HG02885 (cell line): ENCODE measurements at regions not wholly inside any gene's neighbourhood (a gene's known extent, or its start where the extent isn't known, plus 50 kb on each side); places are given as distances from the start of the nearest gene placed in this dataset.

Experiments used
- ATAC-seq: cut with Tn5 transposase; IDR thresholded peaks from one replicate; pipeline ENCODE4 v1.9.1; 2021; ENCODE audit warnings: mild to moderate bottlenecking; ENCODE audit not compliant: unreplicated experiment, poor library complexity

DNA sequence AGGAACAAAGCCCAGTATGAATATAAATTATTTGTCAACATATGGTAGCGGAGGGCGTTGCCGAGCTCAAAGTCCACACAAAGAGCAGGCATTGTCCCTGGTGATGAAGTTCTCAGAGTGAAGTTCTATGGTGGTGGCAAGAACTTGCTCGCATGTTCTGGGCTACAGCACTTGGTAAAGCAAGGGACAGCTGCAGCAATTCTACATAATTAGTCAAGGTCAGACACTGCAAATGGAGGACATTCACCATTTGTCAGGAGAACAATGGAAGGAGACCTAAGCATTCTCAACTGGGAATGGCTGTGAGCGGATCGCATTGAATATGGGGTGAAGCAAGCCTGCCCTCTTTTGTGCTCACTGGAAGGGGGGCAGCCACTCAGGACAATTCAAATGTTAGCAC lies 503.8 kb upstream of the ADAMTS16 start:
- ATAC-seq, result no peak

DNA sequence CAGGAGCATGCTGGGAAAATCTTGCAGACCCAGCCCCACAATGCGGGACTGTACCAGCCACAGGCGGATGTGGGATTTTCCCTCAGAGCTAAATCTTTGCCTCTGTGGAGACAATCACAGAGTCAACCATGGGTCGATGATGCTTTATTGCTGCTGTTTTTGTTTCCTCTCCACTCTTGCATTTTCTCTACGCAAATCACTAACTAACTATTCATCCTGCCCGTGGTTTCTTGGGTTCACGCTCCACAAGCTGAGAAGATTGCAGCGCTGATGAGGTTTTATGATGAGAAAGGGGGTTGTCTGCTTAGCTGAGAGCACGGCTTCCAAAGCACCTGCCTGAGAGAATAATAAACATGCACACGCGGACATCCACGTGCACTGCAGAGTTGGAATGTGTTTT lies 500.2 kb upstream of the ADAMTS16 start:
- ATAC-seq, result no peak

DNA sequence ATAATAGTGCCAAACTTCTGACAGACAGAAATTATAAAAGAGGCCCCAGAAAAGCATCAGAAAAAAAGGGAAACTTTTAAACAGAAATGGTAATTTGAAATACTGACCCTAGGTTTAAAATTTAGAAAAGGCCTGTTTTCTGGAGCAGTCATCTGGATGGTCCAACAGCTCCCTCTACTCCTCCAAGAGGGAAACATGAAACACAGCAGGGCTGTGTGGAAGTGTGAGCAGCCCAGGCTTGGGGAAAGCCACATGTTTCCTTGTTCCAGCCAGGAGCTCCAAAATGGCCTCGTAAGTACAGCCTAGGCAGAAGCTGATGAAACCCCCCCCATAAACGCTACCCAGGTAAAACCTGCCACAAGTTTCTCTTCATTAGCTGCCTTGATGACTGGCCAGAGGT lies 499.3 kb upstream of the ADAMTS16 start:
- no peak for ATAC-seq

DNA sequence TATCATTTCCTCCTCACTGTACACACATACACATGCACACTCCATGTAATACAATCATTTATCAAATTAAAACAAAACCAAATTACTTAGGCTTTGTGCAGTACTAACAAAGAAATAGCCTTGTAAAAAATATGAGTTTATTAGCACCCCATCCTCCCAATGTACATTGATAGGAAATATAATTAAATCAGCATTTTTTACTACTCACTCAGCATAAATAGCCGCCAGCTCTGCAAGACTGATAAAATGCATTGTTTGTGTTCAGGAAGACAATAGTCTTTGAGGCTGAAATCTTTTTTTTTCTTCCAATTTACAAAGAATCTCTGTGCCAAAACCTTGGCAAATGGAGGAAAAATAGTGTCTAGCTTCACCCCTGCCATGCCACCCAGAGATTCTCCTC lies 497.6 kb upstream of the ADAMTS16 start:
- ATAC-seq, result no peak

DNA sequence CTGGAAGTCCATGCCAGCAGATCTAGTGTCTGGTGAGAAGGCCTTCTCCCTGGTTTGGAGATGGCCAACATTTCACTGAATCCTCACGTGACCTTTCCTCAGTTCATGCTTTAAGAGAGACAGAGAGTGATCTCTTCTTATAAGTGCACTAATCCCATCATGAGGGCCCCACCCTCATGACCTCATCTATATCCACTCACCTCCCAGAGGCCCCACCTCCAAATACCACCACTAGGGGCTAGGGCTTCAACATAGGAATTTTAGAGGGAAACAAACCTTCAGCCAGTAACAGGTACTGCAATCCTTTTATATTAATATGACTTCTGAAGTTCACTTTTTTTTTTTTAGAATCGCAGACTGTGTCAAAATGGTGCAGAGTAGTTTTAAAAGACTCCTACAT lies 496.9 kb upstream of the ADAMTS16 start:
- no peak for ATAC-seq

DNA sequence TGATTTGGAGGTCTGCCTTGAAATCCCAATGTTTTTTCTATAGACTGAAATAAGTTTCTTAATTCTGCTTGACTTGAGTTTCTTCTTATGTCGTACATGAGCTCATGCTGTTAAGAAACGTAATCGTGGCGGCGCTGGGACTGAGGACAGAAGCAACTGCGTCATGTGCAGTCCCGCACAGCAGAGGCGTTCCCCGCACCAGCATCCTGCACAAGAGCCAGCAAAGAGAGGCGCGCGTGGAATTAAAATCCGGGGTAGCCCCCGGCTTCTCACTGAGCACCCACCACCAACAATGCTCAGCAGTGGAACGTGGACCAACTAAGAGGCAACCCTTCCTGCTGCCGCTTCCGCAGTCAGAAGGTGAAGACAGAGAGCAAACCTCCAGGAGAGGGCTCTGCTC lies 496.2 kb upstream of the ADAMTS16 start:
- no peak for ATAC-seq

DNA sequence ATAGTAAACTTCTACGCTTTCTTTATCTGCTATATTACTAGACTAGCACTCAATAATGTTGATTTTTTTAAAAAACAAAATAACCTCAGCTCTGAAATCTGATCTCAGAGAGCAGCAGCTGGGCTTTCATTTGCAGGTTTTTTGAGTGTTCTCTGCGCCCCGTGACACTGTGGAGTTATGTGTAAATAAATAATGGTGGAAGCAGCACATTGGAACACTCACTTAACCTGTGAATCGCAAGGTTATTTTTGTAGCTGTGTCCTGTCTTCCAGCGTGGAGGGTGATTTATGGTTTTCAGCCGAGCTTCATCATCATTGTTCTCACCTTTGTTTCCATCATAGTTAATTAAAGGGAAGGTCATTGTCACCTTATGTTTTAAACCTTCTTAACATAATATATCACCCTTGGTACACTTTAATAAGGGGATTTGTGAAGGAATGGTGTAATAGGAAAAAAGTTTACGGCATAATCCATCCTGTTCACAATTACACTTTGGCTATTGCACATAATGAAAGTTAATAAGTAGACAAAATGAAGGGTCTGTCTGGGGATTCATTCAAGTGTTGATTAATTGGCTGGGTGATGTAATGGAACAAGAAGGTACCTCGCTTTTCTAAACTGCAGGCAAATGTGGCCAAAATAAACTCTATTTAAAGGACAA lies 493.3 kb upstream of the ADAMTS16 start:
- no peak for ATAC-seq

DNA sequence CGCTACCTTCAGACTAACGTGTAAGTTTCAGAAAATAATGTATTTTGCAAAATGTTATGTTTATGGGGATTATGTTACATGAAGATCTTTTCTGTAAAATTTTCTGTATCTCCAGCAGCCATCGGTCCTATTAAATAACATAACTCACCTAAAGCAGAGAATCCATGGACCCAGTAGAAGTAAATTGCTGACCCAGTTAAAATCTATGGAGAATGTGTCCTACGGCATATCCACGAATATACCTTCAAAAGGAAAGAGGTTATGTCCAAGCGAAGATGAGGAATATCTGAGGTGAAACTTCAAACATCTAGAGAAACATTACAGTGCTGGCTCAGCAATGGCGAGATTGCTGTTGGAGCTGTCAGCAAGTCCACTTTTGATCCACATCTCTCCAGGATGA lies 492.2 kb upstream of the ADAMTS16 start:
- ATAC-seq, result no peak

DNA sequence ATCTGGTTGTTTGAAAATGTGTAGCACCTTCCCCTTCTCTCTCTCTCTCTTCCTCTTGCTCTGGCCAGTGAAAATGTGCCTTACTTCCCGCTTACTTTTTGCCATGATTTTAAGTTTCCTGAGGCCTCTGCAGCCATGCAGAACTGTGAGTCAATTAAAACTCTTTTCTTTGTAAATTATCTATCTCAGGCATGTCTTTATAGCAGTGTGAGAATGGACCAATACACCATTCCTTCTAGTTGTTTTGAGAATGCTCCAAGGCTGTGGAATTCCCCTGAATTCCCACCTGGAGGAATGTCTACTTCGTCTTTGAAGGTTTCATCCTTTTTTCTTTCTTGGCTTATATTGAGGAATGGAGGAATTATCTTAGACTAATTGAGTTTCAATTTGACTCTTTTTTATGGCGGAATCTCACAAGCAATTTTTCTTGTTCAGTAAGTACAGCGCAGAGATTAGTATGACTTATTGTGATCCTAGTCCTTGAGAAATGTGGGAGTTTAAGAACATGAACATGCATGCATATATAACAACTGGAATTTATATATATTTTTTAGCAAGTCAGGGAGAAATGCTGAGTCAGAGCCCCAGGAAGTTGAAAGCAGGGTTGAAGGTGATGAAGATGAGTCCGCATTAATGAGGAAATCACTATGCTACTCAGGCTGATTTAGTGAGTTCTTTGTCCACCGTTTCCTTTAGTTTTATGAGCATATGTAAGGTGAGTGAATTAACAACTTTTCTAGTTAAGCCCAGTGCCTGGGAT lies 488.1 kb upstream of the ADAMTS16 start:
- ATAC-seq, result no peak

DNA sequence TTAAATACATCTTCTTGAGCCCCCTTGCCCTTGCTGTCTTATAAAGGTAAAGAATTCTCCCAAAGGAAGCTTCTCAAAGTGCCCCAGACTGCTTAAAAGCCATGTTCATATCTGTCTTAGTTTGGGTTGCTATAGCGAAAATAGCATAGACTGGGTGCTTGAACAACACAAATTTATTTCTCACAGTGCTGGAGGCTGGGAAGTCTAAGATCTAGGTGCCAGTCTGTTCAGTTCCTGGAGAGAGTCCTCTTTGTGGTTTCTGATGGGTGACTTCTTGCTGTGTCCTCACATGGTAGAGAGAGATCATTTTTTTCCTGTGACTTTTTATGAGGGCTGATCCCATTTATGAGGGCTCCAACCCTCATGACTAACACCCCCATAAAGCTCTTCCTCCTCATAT lies 486.7 kb upstream of the ADAMTS16 start:
- no peak for ATAC-seq

DNA sequence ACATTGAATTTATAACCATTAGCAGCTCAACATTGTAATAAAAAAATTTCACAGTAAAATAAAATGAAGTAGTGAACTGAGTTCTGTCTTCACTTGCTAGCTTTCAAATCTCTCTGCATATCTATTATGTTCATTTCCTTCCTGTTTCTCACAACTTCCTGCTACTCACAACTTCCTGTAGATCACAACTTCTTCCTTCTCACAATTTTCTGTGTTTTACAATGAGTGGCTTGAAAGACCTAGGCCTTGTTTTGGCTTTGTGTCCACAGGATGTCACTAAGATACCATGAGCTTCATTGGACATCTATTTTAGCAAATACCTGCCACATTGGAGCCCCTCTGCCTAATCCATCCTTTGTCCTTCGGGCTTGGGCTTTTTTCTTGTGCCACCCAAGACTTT lies 480.3 kb upstream of the ADAMTS16 start:
- no peak for ATAC-seq

DNA sequence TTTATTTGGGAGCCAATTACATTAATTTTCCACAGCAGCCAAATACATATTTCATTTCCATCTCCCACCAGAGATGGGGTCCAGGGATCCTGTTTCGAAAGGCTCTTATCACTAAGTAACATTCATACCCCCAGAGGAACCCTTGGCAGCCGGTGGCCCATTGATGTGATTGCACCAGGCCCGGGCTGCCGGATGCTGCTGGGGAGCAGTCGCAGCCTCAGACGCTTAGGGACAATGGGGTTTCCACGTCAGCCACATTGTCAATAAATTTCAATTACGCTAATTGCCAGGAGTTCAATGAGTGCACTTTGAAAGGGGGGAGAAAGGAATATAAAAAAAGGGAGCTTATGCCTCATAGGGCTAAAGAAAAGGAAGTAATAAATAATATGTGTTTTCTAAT lies 478.8 kb upstream of the ADAMTS16 start:
- no peak for ATAC-seq

DNA sequence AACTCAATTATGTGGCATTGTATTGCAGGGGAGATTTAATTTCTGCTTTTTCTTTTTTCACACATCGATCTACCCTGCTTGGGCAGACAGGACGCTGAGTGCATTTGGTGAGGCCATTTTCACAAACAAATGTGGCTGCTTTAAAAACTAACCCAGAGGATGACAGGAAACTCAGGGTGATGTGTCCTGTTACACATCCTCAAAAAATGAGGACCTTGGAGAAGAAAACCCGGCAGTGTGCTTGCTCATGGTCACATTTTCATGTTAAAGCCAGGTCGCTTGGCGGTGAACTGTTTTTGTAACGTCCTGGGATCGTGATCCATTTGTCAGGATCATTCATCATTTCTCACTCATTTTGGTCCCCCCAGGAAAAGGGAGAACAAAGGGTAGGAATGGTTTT lies 478.3 kb upstream of the ADAMTS16 start:
- no peak for ATAC-seq

DNA sequence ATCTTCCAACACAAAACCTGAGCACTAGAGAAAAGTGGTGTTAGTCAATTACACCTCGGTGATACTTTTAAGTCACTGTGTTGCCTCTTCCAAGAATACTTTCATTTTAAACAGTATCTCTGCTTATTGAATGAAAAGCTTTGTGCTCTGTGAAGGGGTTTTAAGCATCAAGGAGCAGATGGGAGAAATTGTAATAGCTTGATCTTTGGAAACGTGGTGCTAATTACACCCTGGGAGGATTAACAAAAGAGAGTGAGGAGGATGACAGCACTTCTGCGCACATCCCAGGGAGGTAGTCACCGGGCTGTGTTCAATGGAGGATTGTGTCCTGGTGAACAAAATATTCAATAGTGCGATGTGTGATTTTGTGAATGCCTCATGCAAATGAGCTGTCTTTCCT lies 477.4 kb upstream of the ADAMTS16 start:
- ATAC-seq, result no peak

DNA sequence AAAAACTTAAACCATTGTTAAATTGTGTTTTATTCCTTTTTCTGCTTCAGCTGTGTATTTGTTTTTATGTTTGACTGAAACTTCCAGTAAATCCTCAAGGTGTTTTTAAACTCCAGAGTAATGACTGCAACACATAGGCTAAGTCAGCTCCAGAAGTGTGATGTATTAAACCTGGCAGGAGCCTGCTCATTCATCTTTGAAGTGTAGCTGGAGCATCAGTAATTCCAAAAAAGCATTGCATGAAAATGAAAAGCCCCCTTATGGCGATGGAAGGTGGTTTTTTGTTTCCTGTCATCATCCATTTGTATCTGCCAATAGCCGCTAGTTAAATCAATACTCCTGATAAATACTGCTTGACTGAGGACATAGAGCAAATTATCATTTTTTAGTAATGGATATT lies 474.2 kb upstream of the ADAMTS16 start:
- no peak for ATAC-seq

DNA sequence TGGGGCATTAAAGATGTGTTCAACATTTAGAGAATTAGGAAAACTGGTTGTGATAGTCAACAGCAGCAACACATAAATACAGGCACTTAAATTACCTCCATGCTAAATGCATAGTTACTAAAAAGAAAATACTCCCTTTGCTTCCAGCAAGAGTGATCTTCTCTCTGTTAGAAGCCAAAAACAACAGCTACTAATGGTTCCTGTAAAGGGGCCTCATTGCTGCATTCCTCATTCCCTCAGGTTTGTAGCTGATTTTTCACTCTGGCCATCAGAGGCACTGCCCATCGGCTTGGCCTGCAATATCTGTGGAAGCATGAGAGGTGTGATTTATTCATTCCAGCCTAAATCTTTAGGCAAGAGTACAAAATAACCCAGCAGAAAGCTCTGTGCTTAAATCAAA lies 466.0 kb upstream of the ADAMTS16 start:
- no peak for ATAC-seq

DNA sequence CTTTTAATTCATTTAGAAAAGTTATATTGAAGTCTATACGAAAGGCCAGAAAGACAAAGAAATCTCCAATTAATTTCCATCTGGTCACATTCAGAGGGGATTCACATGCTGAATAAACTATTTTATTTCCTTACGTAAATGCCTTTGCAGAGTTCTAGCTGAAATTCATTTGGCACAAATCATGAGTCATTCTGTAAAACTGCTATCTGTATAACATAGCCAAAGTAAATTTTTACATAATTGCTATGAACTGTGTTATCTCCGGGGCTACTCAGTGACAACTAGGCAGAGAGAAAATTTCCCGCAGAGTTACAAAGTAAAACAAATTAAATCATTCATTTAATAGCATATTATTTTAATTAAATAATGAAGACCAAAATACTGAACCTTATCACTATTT lies 463.2 kb upstream of the ADAMTS16 start:
- no peak for ATAC-seq

DNA sequence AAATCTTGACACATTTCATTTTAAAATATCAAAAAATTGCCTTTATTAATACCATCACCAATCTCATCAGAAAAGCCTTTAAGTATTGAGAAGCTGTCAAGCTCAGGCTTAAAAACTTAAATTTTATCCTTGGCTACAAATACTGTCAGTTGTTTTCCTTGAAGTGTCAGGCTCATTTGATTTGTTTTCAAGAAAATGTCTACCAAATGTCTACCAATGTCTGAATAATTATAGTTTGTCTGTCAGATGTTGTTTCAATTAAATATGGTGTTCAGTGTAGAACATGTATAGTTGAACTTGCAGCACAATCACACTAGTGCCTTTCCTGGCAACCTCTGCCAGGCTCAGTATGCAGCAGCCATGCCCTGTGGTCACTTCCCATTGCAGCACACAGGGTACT lies 455.2 kb upstream of the ADAMTS16 start:
- no peak for ATAC-seq

DNA sequence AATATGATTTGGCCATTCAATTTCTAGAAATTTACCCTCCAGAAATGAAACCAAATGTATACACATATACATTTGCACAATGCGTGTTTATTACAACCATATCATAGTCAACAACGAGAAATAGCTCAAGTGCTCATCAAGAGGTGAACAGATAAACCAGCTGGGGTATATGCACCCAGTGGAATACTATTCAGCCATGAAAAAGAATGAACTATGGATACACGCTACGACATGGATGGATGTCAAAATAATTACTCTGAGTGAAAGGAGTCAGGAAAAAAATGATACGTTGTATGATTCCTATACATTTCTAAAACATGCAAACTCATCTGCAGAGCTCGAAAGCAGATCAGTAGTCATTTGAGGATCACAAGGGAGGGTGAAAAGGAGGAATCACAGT lies 441.5 kb upstream of the ADAMTS16 start:
- no peak for ATAC-seq

DNA sequence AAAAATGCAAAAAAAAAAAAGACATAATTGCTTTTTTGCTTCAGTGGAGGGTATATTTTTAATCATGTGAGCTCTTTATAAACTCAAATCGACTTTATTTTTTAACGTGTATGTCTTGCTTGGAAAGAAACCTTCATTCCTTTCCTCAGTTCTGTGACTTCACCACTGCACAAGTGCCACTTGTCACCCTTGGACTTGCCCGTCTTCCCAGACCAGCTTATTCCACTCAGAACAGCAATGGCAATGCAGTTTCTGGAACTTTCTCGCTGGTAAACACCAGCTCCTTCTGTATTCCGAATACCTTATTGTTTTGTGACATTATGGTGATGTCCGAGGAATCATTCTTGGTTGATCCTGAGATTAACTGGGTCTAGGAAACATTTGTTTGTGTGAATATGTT lies 440.5 kb upstream of the ADAMTS16 start:
- no peak for ATAC-seq

DNA sequence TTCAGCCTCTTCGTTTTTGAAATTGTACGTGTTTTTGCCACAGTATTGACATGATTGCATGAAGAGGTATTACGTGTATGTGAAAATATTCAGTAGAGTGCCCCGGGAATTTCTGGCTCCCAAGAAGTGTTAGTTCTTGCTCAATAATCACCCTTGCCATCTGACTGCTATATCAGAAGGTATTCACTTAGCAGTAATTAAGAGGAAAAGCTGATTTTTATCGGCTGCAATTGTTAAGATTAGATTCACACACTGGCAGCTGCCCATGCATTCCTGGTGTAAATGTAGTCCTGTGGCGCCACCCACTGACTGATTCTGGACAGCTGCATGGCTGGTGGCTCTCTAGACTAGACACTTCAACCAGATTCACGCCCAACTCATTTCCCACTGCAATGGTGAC lies 440.1 kb upstream of the ADAMTS16 start:
- ATAC-seq, result no peak

DNA sequence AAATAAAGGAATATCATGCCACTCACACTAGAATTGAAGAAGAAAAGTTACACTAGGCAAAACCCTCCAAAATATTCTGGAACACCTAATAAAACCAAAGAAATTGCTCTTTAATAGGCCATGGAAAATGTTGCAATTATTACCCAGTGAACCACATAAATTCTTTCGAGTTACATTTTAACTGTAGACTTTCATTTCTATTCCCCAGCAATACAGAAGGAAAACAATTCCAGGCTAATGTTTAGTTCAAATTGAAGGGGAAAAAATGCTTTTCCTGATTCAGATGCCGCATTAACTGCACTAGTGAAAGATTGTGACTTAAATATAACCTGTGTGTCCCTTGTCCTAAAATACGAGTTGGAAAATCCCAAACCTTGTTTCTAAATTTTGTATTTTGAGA lies 439.3 kb upstream of the ADAMTS16 start:
- no peak for ATAC-seq
